K562 (cell line): ENCODE measurements at regions not wholly inside any gene's neighbourhood (a gene's known extent, or its start where the extent isn't known, plus 50 kb on each side); places are given as distances from the start of the nearest gene placed in this dataset.

Source experiments
- ATAC-seq: fragments of 200-7000 bp; cut with Tn5 transposase; 3 replicates; pipeline ENCODE4 v1.9.1; 2020; ENCODE audit warnings: moderate library complexity
- BruUV-seq: library from RNA; stranded (reverse); fragments of 400-500 nt; replicated peaks from 2 replicates; lab custom pipeline; 2021; lab: Mats Ljungman, UMichigan
- CTCF ChIA-PET: fragments of 300-600 bp; formaldehyde crosslinking; extraction: SDS; loops from one replicate; lab custom pipeline; 2021; ENCODE audit warnings: low intra/inter-chr PET ratio; lab: Yijun Ruan, JAX
- POLR2A ChIA-PET: fragments of 300-600, 350-650 bp; sonication (Branson Sonifier 250); formaldehyde crosslinking; extraction: SDS; loops from one replicate; lab custom pipeline; 2021; ENCODE audit warnings: antibody characterized with exemption, inconsistent platforms; lab: Yijun Ruan, JAX
- DNase-seq, 4 experiments: peaks; one replicate each; pipeline versions ENCODE4 v3.0.0 to v3.0.0-alpha.2; 2011 to 2018; ENCODE audit warnings: low spot score in 3 of 4, mixed read lengths in 3 of 4; ENCODE audit errors: extremely low read depth in 1 of 4
- FAIRE-seq: peaks from 2 replicates; lab custom pipeline; 2011; peaks lifted over from hg19 to GRCh38; lab: Jason Lieb, UNC
- H2AFZ ChIP-seq: 2 replicates; pipeline ENCODE4 v1.6.0; 2011; ENCODE audit warnings: low read depth, low read length, control low read depth, inconsistent platforms
- H3K27ac ChIP-seq: fragments of 200-600 bp; 3 replicates; pipeline ENCODE4 v1.8.0; 2011; ENCODE audit warnings: low read depth, mild to moderate bottlenecking, control low read depth, inconsistent platforms, low read length, moderate library complexity, mixed read lengths; ENCODE audit errors: extremely low read depth
- H3K27me3 ChIP-seq, 2 experiments: fragments of 300-600 bp in 1 of 2; 2 replicates in 1 of 2; 3 replicates in 1 of 2; pipeline versions ENCODE4 v1.6.0 to v1.8.0; 2011; ENCODE audit warnings: inconsistent platforms in 2 of 2, low read length in 2 of 2, mild to moderate bottlenecking in 1 of 2, mixed read lengths in 1 of 2, moderate library complexity in 1 of 2; ENCODE audit not compliant: control insufficient read depth in 2 of 2, insufficient read depth in 2 of 2
- H3K36me3 ChIP-seq: fragments of 300-600 bp; 3 replicates; pipeline ENCODE4 v1.8.0; 2011; ENCODE audit warnings: mild to moderate bottlenecking, low read length, inconsistent platforms; ENCODE audit not compliant: control insufficient read depth, insufficient read depth
- H3K4me1 ChIP-seq, 2 experiments: fragments of 200-600 bp in 1 of 2; replicated peaks in 1 of 2; 2 replicates in 1 of 2; 3 replicates in 1 of 2; pipeline versions ENCODE4 v1.5.1 to v1.8.0; 2011; ENCODE audit warnings: inconsistent platforms in 2 of 2, low read length in 2 of 2, mild to moderate bottlenecking in 1 of 2, mixed read lengths in 1 of 2, moderate library complexity in 1 of 2; ENCODE audit not compliant: control insufficient read depth in 2 of 2, insufficient read depth in 2 of 2
- H3K4me2 ChIP-seq: 2 replicates; pipeline ENCODE4 v1.6.1; 2011; ENCODE audit warnings: low read length, control low read depth, inconsistent platforms, mixed read lengths; ENCODE audit not compliant: insufficient read depth
- H3K4me3 ChIP-seq: fragments of 200-600 bp; sonication (generic), shearing (Covaris generic); 2 replicates; pipeline ENCODE4 v1.5.1; 2016; ENCODE audit warnings: control low read depth, inconsistent platforms
- H3K79me2 ChIP-seq: fragments of 200-600 bp; 3 replicates; pipeline ENCODE4 v1.8.0; 2011; ENCODE audit warnings: low read length, inconsistent platforms; ENCODE audit not compliant: control insufficient read depth, insufficient read depth
- H3K9ac ChIP-seq, 2 experiments: 2 replicates each; pipeline versions ENCODE4 v1.6.0 to v1.6.1; 2011; ENCODE audit warnings: low read depth in 2 of 2, low read length in 2 of 2, control low read depth in 1 of 2, inconsistent platforms in 1 of 2, mild to moderate bottlenecking in 1 of 2, mixed read lengths in 1 of 2; ENCODE audit not compliant: insufficient read depth in 1 of 2
- H3K9me1 ChIP-seq: one replicate; pipeline ENCODE4 v1.6.0; 2011; ENCODE audit warnings: inconsistent platforms, mild to moderate bottlenecking, low read length, moderate library complexity; ENCODE audit not compliant: control insufficient read depth, insufficient read depth
- H3K9me3 ChIP-seq: replicated peaks from 2 replicates; pipeline ENCODE4 v1.5.1; 2011; ENCODE audit warnings: low read depth, low read length, inconsistent platforms; ENCODE audit not compliant: control insufficient read depth, insufficient read depth
- H4K20me1 ChIP-seq: replicated peaks from 2 replicates; pipeline ENCODE4 v1.6.1; 2011; ENCODE audit warnings: low read length, inconsistent platforms, mixed read lengths; ENCODE audit not compliant: control insufficient read depth, insufficient read depth
- FOXK2 ChIP-seq, 2 experiments: fragments of 450-650 bp; IDR thresholded peaks in 1 of 2; conservative IDR thresholded peaks in 1 of 2; 2 replicates each; pipeline ENCODE4 v1.6.1; 2016; ENCODE audit warnings: low read depth in 2 of 2, mild to moderate bottlenecking in 1 of 2
- NFIC ChIP-seq: fragments of 450-650 bp; IDR thresholded peaks from 2 replicates; pipeline ENCODE4 v1.6.1; 2017; ENCODE audit warnings: mild to moderate bottlenecking, inconsistent platforms
- POLR2A ChIP-seq: fragments of 450-650 bp; conservative IDR thresholded peaks from 2 replicates; pipeline ENCODE4 v1.6.1; 2016
- SMAD3 ChIP-seq: fragments of 450-650 bp; formaldehyde crosslinking; conservative IDR thresholded peaks from 2 replicates; pipeline ENCODE4 v1.4.0; 2020; ENCODE audit warnings: mild to moderate bottlenecking
- ZBTB7A ChIP-seq: IDR thresholded peaks from 2 replicates; pipeline ENCODE4 v1.6.1; 2011; ENCODE audit warnings: low read depth, mild to moderate bottlenecking, low read length, moderate library complexity, borderline replicate concordance; ENCODE audit not compliant: control insufficient read depth
- ZNF12 ChIP-seq: sonication (generic); formaldehyde crosslinking; IDR thresholded peaks from 2 replicates; pipeline ENCODE4 v1.4.0; 2020; ENCODE audit warnings: mild to moderate bottlenecking, missing genetic modification reagents
- WGBS: fragments of 100-300 bp; shearing (Covaris generic); methylation state at CpG from one replicate; pipeline ENCODE4 v1.1.6; 2016; ENCODE audit warnings: low coverage, mixed read lengths; ENCODE audit not compliant: insufficient coverage; ENCODE audit errors: missing lambda C conversion rate; 5-methylcytosine and 5-hydroxymethylcytosine counted together
- in situ Hi-C: fragments of 300-500 bp; cut with MboI; formaldehyde crosslinking; loops from 4 replicates; pipeline ENCODE4 v1.15.0; 2018; ENCODE audit warnings: inconsistent platforms, mixed read lengths
- intact Hi-C: fragments of 100-400 bp; cut with micrococcal nuclease; formaldehyde crosslinking; loops from 2 replicates; pipeline ENCODE4 v1.14.2; 2022
- TF ChIP-seq, protein P1 (sequence below): fragments of 250-450 bp; sonication (Bioruptor Pico); IDR thresholded peaks from 2 replicates; pipeline ENCODE4 v1.4.0; 2020; ENCODE audit warnings: mild to moderate bottlenecking
- TF ChIP-seq, protein P2 (sequence below): sonication (generic); formaldehyde crosslinking; IDR thresholded peaks from 2 replicates; pipeline ENCODE4 v1.8.1; 2023; ENCODE audit warnings: mild to moderate bottlenecking, missing genetic modification reagents

DNA sequence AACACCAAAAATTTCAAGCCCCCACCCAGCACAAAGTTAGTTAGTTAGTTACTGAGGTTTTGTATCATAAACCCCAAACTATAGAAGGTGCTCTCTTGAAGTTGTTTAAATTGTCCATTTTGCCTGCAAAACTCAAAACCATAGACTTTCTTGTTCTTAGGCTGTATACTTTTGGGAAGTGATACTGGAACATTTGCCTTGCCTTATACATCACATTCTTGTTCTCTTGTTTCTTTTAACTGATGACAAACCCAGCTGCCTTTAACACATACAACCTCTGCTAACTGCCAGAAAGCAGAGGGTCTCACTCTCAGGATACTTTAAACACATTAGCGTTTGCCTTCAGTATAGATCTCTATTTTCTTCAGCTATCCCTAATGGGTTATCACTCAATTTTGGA lies 570.5 kb downstream of the MRPL39 start (continued):
- no peak for TF ChIP-seq FOXK2 (conservative IDR thresholded peaks at IDR 0.05 in 1 of 2, IDR thresholded peaks at IDR 0.05 in 1 of 2; ENCODE audit: low read depth in 2 of 2)

DNA sequence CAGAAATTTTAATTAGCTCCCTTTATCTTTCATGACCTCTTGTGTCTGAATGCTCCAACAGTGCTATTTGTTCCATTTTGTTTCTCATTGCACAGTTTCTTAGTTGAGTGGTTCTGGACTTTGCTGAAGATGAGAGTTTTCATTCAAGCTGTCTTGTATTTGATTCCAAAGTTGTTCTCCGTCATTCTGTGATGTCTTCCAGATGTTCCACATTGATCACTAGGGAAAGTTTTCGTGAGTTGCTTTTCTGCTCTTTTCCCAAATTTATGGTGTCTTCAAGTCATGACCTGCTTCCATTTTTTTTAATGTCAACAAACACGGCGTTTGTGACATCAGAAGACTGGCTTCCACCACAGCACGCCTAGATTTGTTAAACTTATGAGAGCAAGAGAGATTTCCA lies 575.5 kb downstream of the MRPL39 start:
- TF ChIP-seq, protein P1, sequence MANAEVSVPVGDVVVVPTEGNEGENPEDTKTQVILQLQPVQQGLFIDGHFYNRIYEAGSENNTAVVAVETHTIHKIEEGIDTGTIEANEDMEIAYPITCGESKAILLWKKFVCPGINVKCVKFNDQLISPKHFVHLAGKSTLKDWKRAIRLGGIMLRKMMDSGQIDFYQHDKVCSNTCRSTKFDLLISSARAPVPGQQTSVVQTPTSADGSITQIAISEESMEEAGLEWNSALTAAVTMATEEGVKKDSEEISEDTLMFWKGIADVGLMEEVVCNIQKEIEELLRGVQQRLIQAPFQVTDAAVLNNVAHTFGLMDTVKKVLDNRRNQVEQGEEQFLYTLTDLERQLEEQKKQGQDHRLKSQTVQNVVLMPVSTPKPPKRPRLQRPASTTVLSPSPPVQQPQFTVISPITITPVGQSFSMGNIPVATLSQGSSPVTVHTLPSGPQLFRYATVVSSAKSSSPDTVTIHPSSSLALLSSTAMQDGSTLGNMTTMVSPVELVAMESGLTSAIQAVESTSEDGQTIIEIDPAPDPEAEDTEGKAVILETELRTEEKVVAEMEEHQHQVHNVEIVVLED: no peak
- no peak for TF ChIP-seq POLR2A
- TF ChIP-seq NFIC: no peak
- TF ChIP-seq, protein P2, sequence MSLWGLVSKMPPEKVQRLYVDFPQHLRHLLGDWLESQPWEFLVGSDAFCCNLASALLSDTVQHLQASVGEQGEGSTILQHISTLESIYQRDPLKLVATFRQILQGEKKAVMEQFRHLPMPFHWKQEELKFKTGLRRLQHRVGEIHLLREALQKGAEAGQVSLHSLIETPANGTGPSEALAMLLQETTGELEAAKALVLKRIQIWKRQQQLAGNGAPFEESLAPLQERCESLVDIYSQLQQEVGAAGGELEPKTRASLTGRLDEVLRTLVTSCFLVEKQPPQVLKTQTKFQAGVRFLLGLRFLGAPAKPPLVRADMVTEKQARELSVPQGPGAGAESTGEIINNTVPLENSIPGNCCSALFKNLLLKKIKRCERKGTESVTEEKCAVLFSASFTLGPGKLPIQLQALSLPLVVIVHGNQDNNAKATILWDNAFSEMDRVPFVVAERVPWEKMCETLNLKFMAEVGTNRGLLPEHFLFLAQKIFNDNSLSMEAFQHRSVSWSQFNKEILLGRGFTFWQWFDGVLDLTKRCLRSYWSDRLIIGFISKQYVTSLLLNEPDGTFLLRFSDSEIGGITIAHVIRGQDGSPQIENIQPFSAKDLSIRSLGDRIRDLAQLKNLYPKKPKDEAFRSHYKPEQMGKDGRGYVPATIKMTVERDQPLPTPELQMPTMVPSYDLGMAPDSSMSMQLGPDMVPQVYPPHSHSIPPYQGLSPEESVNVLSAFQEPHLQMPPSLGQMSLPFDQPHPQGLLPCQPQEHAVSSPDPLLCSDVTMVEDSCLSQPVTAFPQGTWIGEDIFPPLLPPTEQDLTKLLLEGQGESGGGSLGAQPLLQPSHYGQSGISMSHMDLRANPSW: no peak
- no peak for TF ChIP-seq ZBTB7A
- no peak for TF ChIP-seq SMAD3 (CRISPR knock-in tag)
- TF ChIP-seq ZNF12 (CRISPR knock-in tag): no peak
- TF ChIP-seq, all 486 proteins: peak for 0
- H3K9me1 ChIP-seq: no peaks in the 10 kb centered on the region
- no peak overlapping the region for H2AFZ ChIP-seq
- no peaks in the 10 kb centered on the region for H3K9me3 ChIP-seq
- ChIA-PET CTCF (no interaction called here), POLR2A (no interaction called here)
- no peaks in the 10 kb centered on the region for H3K4me1 ChIP-seq
- no peak overlapping the region for H3K4me2 ChIP-seq
- no peak for FAIRE-seq
- no peak for DNase-seq
- no peak overlapping the region for H3K27ac ChIP-seq
- ATAC-seq: no peak
- H3K27me3 ChIP-seq: no peaks in the 10 kb centered on the region
- H3K4me3 ChIP-seq: no peak overlapping the region
- H4K20me1 ChIP-seq: no peaks in the 10 kb centered on the region
- BruUV-seq: no TSS peak
- intact Hi-C loops (no loop called here), in situ Hi-C loops (no loop called here)
- no peaks in the 10 kb centered on the region for H3K36me3 ChIP-seq
- no peaks in the 10 kb centered on the region for H3K79me2 ChIP-seq
- no peak overlapping the region for H3K9ac ChIP-seq
- WGBS: 1% methylated on average over 5 of the region's 5 CpGs
